Hematopoietic multipotent progenitor cell treated with erythropoietin and hydrocortisone succinate and interleukin-3 and kit ligand, for 4 days (in vitro differentiated cells): ENCODE measurements at regions not wholly inside any gene's neighbourhood (a gene's known extent, or its start where the extent isn't known, plus 50 kb on each side); places are given as distances from the start of the nearest gene placed in this dataset.

Experiments
- DNase-seq: peaks from one replicate; pipeline ENCODE4 v3.0.0-alpha.2; 2015

GRCh38 chr13:81721400-81721799 is 1380.5 kb upstream of the SPRY2 start:
- DNase-seq: no peak

- DNase-seq: peak; percentile 0
Measured at GRCh38 chr13:81714513-81714912, 1373.6 kb upstream of the SPRY2 start.

GRCh38 chr13:81713201-81713600 is 1372.3 kb upstream of the SPRY2 start:
- DNase-seq: no peak

GRCh38 chr13:81697826-81698225 is 1356.9 kb upstream of the SPRY2 start:
- DNase-seq: no peak

- DNase-seq: no peak
Measured at GRCh38 chr13:81686877-81687276, 1346.0 kb upstream of the SPRY2 start.

GRCh38 chr13:81683521-81683920 is 1342.6 kb upstream of the SPRY2 start:
- DNase-seq: no peak

- no peak for DNase-seq
Measured at GRCh38 chr13:81682081-81682630, 1341.2 kb upstream of the SPRY2 start.

- no peak for DNase-seq
Measured at GRCh38 chr13:81677857-81678256, 1336.9 kb upstream of the SPRY2 start.

- DNase-seq: no peak
Measured at GRCh38 chr13:81676008-81676407, 1335.1 kb upstream of the SPRY2 start.

GRCh38 chr13:81671064-81671463 is 1330.1 kb upstream of the SPRY2 start:
- DNase-seq: no peak

GRCh38 chr13:81670048-81670447 is 1329.1 kb upstream of the SPRY2 start:
- no peak for DNase-seq

- DNase-seq: no peak
Measured at GRCh38 chr13:81664872-81665271, 1323.9 kb upstream of the SPRY2 start.

GRCh38 chr13:81659984-81660383 is 1319.1 kb upstream of the SPRY2 start:
- no peak for DNase-seq

GRCh38 chr13:81658598-81659370 is 1317.9 kb upstream of the SPRY2 start:
- no peak for DNase-seq

GRCh38 chr13:81639984-81640582 is 1299.2 kb upstream of the SPRY2 start:
- DNase-seq: peak; percentile 24

GRCh38 chr13:81637457-81637856 is 1296.5 kb upstream of the SPRY2 start:
- DNase-seq: no peak

GRCh38 chr13:81636120-81636519 is 1295.2 kb upstream of the SPRY2 start:
- no peak for DNase-seq

GRCh38 chr13:81615031-81615430 is 1274.1 kb upstream of the SPRY2 start:
- no peak for DNase-seq

GRCh38 chr13:81610644-81611043 is 1269.7 kb upstream of the SPRY2 start:
- DNase-seq: peak; percentile 8

- DNase-seq: no peak
Measured at GRCh38 chr13:81609335-81609734, 1268.4 kb upstream of the SPRY2 start.

GRCh38 chr13:81606074-81606473 is 1265.1 kb upstream of the SPRY2 start:
- DNase-seq: no peak

GRCh38 chr13:81602241-81602640 is 1261.3 kb upstream of the SPRY2 start:
- DNase-seq: no peak

GRCh38 chr13:81597101-81597500 is 1256.2 kb upstream of the SPRY2 start:
- DNase-seq: no peak

GRCh38 chr13:81596224-81596753 is 1255.4 kb upstream of the SPRY2 start:
- no peak for DNase-seq
